CD4-positive, alpha-beta T cell (primary cell): ENCODE measurements at regions not wholly inside any gene's neighbourhood (a gene's known extent, or its start where the extent isn't known, plus 50 kb on each side); places are given as distances from the start of the nearest gene placed in this dataset.

Source experiments
- ATAC-seq: fragments of 200-7000 bp; cut with Tn5 transposase; one replicate; pipeline ENCODE4 v1.10.0; 2022; ENCODE audit warnings: mild to moderate bottlenecking; ENCODE audit not compliant: poor library complexity
- CTCF ChIA-PET: fragments of 350-600 bp; sonication (Branson Sonifier 250); formaldehyde crosslinking; loops from one replicate; lab custom pipeline; 2021; ENCODE audit warnings: antibody characterized with exemption, inconsistent platforms; lab: Charles Lee
- POLR2A ChIA-PET: fragments of 350-600 bp; sonication (Branson Sonifier 250); formaldehyde crosslinking; loops from one replicate; lab custom pipeline; 2021; ENCODE audit warnings: antibody characterized with exemption, inconsistent platforms; lab: Charles Lee
- DNase-seq, 14 experiments: peaks; one replicate each; pipeline ENCODE4 v3.0.0-alpha.2; 2013 to 2020; ENCODE audit warnings: mixed read lengths in 2 of 14
- H3K27ac ChIP-seq, 2 donors: one replicate each; pipeline versions ENCODE4 v1.5.1 to v1.7.0; 2013; ENCODE audit warnings: low read length in 2 of 2, low read depth in 1 of 2, mild to moderate bottlenecking in 1 of 2
- H3K27me3 ChIP-seq, 2 experiments: 1 replicate in 1 of 2; 2 replicates in 1 of 2; pipeline versions ENCODE4 v1.6.1 to v1.7.0; 2013; ENCODE audit warnings: low read length in 2 of 2, control low read depth in 1 of 2, mild to moderate bottlenecking in 1 of 2, moderate library complexity in 1 of 2; ENCODE audit not compliant: insufficient read depth in 2 of 2, control insufficient read depth in 1 of 2
- H3K36me3 ChIP-seq: one replicate; pipeline ENCODE4 v1.6.1; 2013; ENCODE audit warnings: low read length, control low read depth; ENCODE audit not compliant: insufficient read depth
- H3K4me1 ChIP-seq: one replicate; pipeline ENCODE4 v1.6.1; 2013; ENCODE audit warnings: low read length, control low read depth; ENCODE audit not compliant: insufficient read depth
- H3K4me3 ChIP-seq: one replicate; pipeline ENCODE4 v1.5.1; 2013; ENCODE audit warnings: mild to moderate bottlenecking, low read length, moderate library complexity
- H3K9me3 ChIP-seq, 2 experiments: 1 replicate in 1 of 2; 2 replicates in 1 of 2; pipeline versions ENCODE4 v1.6.1 to v1.7.0; 2013; ENCODE audit warnings: low read length in 2 of 2, mild to moderate bottlenecking in 2 of 2, control low read depth in 1 of 2, moderate library complexity in 1 of 2; ENCODE audit not compliant: control insufficient read depth in 1 of 2, insufficient read depth in 1 of 2
- H3K27ac Mint-ChIP-seq: one replicate; pipeline ENCODE4 v1.8.0; 2020; ENCODE audit warnings: mixed read lengths
- H3K27me3 Mint-ChIP-seq: one replicate; pipeline ENCODE4 v1.8.0; 2021; ENCODE audit warnings: mixed read lengths
- H3K36me3 Mint-ChIP-seq: one replicate; pipeline ENCODE4 v1.8.0; 2021; ENCODE audit warnings: low read depth, mixed read lengths
- H3K4me1 Mint-ChIP-seq: one replicate; pipeline ENCODE4 v1.8.0; 2021; ENCODE audit warnings: low read depth, mixed read lengths
- H3K4me3 Mint-ChIP-seq: one replicate; pipeline ENCODE4 v1.8.0; 2020; ENCODE audit warnings: mild to moderate bottlenecking, mixed read lengths
- H3K9me3 Mint-ChIP-seq: one replicate; pipeline ENCODE4 v1.8.0; 2020; ENCODE audit warnings: mixed read lengths
- CTCF ChIP-seq: fragments of 200-600 bp; IDR thresholded peaks from one replicate; pipeline ENCODE4 v1.8.0; 2022; ENCODE audit warnings: antibody characterized with exemption, mild to moderate bottlenecking
- intact Hi-C, 2 experiments: fragments of 100-400 bp; cut with DNase I in 1 of 2; cut with micrococcal nuclease in 1 of 2; formaldehyde crosslinking; loops; one replicate each; pipeline versions ENCODE4 v1.15.1 to v1.9.0; 2023 to 2025; cut with DNase I, micrococcal nuclease

GRCh38 chr4:81375745-81376144, 96.0 kb downstream of the RASGEF1B start:
- ATAC-seq = no peak
- H3K9me3 ChIP-seq = peaks cover 0 to 3% of the 10 kb centered on the region in 2 experiments

GRCh38 chr4:81369886-81370285, 101.8 kb downstream of the RASGEF1B start:
- no peak for TF ChIP-seq CTCF
- Mint-ChIP-seq H3K4me3 (no peak overlapping the region), H3K27ac (no peak overlapping the region), H3K36me3 (no peaks in the 10 kb centered on the region), H3K27me3 (peaks cover 11% of the 10 kb centered on the region), H3K9me3 (no peaks in the 10 kb centered on the region), H3K4me1 (no peaks in the 10 kb centered on the region)
- DNase-seq = no peak
- no peaks in the 10 kb centered on the region for H3K4me1 ChIP-seq
- no peaks in the 10 kb centered on the region for H3K9me3 ChIP-seq
- intact Hi-C loops = no loop called here
- H3K27me3 ChIP-seq = peaks cover 1 to 5% of the 10 kb centered on the region in 2 experiments
- CTCF ChIA-PET = interaction anchor here (1.6 kb wide), 1 partner anchor 9 kb away, joined by 3 read pairs; no protein-coding TSS in a partner anchor
- H3K4me3 ChIP-seq = no peak overlapping the region
- ATAC-seq = no peak
- no peaks in the 10 kb centered on the region for H3K36me3 ChIP-seq
- POLR2A ChIA-PET = no interaction called here
- no peak overlapping the region for H3K27ac ChIP-seq

More at GRCh38 chr4:81375745-81376144, 96.0 kb downstream of the RASGEF1B start:
- H3K36me3 ChIP-seq = no peaks in the 10 kb centered on the region
- DNase-seq = no peak
- H3K27me3 ChIP-seq = peaks cover 12 to 18% of the 10 kb centered on the region in 2 experiments
- ChIA-PET POLR2A (no interaction called here), CTCF (no interaction called here)
- H3K9me3 Mint-ChIP-seq = no peaks in the 10 kb centered on the region
- TF ChIP-seq CTCF = no peak
- no peak overlapping the region for H3K27ac Mint-ChIP-seq
- H3K4me1 ChIP-seq = no peaks in the 10 kb centered on the region
- H3K4me1 Mint-ChIP-seq = no peaks in the 10 kb centered on the region
- no peak overlapping the region for H3K4me3 Mint-ChIP-seq
- H3K36me3 Mint-ChIP-seq = no peaks in the 10 kb centered on the region
- no peak overlapping the region for H3K27ac ChIP-seq
- intact Hi-C loops = no loop called here
- no peak overlapping the region for H3K4me3 ChIP-seq
- peaks cover 43% of the 10 kb centered on the region for H3K27me3 Mint-ChIP-seq

- no peaks in the 10 kb centered on the region for H3K27me3 Mint-ChIP-seq
- ChIA-PET CTCF (no interaction called here), POLR2A (no interaction called here)
- no peaks in the 10 kb centered on the region for H3K36me3 Mint-ChIP-seq
- no peak overlapping the region for H3K27ac Mint-ChIP-seq
- no peaks in the 10 kb centered on the region for H3K36me3 ChIP-seq
- intact Hi-C loops = no loop called here
- DNase-seq (no peak), ATAC-seq (no peak)
- no peak overlapping the region for H3K4me3 ChIP-seq
- H3K9me3 ChIP-seq = no peaks in the 10 kb centered on the region
- no peak overlapping the region for H3K27ac ChIP-seq
- H3K4me3 Mint-ChIP-seq = no peak overlapping the region
- H3K27me3 ChIP-seq = no peaks in the 10 kb centered on the region
- no peaks in the 10 kb centered on the region for H3K4me1 ChIP-seq
- TF ChIP-seq CTCF = no peak
- H3K4me1 Mint-ChIP-seq = no peaks in the 10 kb centered on the region
- H3K9me3 Mint-ChIP-seq = no peaks in the 10 kb centered on the region
Observed at GRCh38 chr4:81366779-81367178, 104.9 kb downstream of the RASGEF1B start.
